GM23338 (cell line): ENCODE measurements at regions not wholly inside any gene's neighbourhood (a gene's known extent, or its start where the extent isn't known, plus 50 kb on each side); places are given as distances from the start of the nearest gene placed in this dataset.
A peak's percentile ranks its signal among the peaks of the same experiment; 100 is the strongest.

Experiments
- ATAC-seq: fragments of 200-7000 bp; cut with Tn5 transposase; 3 replicates; pipeline ENCODE4 v1.9.1; 2020
- DNase-seq: peaks from one replicate; pipeline ENCODE4 v3.0.0-alpha.2; 2015; ENCODE audit warnings: low spot score
- H2AFZ ChIP-seq: fragments of 200-600 bp; sonication (generic); 2 replicates; pipeline ENCODE4 v1.8.0; 2016; ENCODE audit warnings: antibody characterized with exemption, mild to moderate bottlenecking, moderate library complexity
- H3F3A ChIP-seq: fragments of 200-600 bp; sonication (generic); replicated peaks from 2 replicates; pipeline ENCODE4 v1.8.0; 2017; ENCODE audit warnings: antibody characterized with exemption, mixed run types, low read depth
- H3K27ac ChIP-seq: fragments of 200-600 bp; sonication (generic); 2 replicates; pipeline ENCODE4 v1.6.1; 2016; ENCODE audit warnings: low read depth
- H3K27me3 ChIP-seq: fragments of 200-600 bp; sonication (generic); 2 replicates; pipeline ENCODE4 v1.8.0; 2016; ENCODE audit warnings: mild to moderate bottlenecking, mixed run types, moderate library complexity; ENCODE audit not compliant: insufficient read depth
- H3K36me3 ChIP-seq: fragments of 200-600 bp; sonication (generic); 2 replicates; pipeline ENCODE4 v1.8.0; 2016; ENCODE audit warnings: mild to moderate bottlenecking; ENCODE audit not compliant: insufficient read depth
- H3K4me1 ChIP-seq: fragments of 200-600 bp; sonication (generic); 2 replicates; pipeline ENCODE4 v1.8.0; 2016; ENCODE audit warnings: mild to moderate bottlenecking, moderate library complexity; ENCODE audit not compliant: insufficient read depth
- H3K4me2 ChIP-seq: fragments of 200-600 bp; sonication (generic); 2 replicates; pipeline ENCODE4 v1.7.1; 2017; ENCODE audit warnings: mixed run types
- H3K4me3 ChIP-seq: fragments of 200-600 bp; sonication (generic); 2 replicates; pipeline ENCODE4 v1.6.1; 2016; ENCODE audit warnings: mixed run types
- H3K79me2 ChIP-seq: fragments of 200-600 bp; sonication (generic); replicated peaks from 2 replicates; pipeline ENCODE4 v1.8.0; 2017; ENCODE audit warnings: mild to moderate bottlenecking; ENCODE audit not compliant: insufficient read depth
- H3K9me2 ChIP-seq: fragments of 200-600 bp; sonication (generic); 2 replicates; pipeline ENCODE4 v1.8.0; 2017; ENCODE audit not compliant: insufficient read depth
- H4K20me1 ChIP-seq: fragments of 200-600 bp; sonication (generic); replicated peaks from 2 replicates; pipeline ENCODE4 v1.8.0; 2017; ENCODE audit warnings: mild to moderate bottlenecking; ENCODE audit not compliant: insufficient read depth
- H3K27ac Mint-ChIP-seq: 2 replicates; pipeline ENCODE4 v1.8.0; 2020; ENCODE audit warnings: inconsistent platforms, mild to moderate bottlenecking, moderate library complexity, mixed read lengths
- H3K27me3 Mint-ChIP-seq: 3 replicates; pipeline ENCODE4 v1.8.0; 2022; ENCODE audit warnings: low read depth, mild to moderate bottlenecking, moderate library complexity, mixed read lengths, inconsistent platforms; ENCODE audit not compliant: insufficient read depth, poor library complexity
- H3K36me3 Mint-ChIP-seq: 3 replicates; pipeline ENCODE4 v1.8.0; 2021; ENCODE audit warnings: low read depth, mild to moderate bottlenecking, inconsistent platforms, moderate library complexity, mixed read lengths
- H3K4me1 Mint-ChIP-seq: 3 replicates; pipeline ENCODE4 v1.8.0; 2020; ENCODE audit warnings: mild to moderate bottlenecking, inconsistent platforms, mixed read lengths
- H3K4me3 Mint-ChIP-seq: 3 replicates; pipeline ENCODE4 v1.8.0; 2021; ENCODE audit warnings: moderate library complexity, mild to moderate bottlenecking, inconsistent platforms, mixed read lengths
- H3K9me3 Mint-ChIP-seq: 3 replicates; pipeline ENCODE4 v1.8.0; 2020; ENCODE audit warnings: moderate library complexity, mild to moderate bottlenecking, inconsistent platforms, mixed read lengths
- EZH2 ChIP-seq: fragments of 200-600 bp; sonication (generic); IDR thresholded peaks from one replicate; pipeline ENCODE4 v1.8.0; 2017; ENCODE audit warnings: antibody characterized with exemption, mild to moderate bottlenecking, low read depth; ENCODE audit not compliant: unreplicated experiment
- JUNB ChIP-seq: IDR thresholded peaks from one replicate; pipeline ENCODE4 v1.6.1; 2016; ENCODE audit warnings: antibody characterized with exemption; ENCODE audit not compliant: unreplicated experiment
- NANOG ChIP-seq: IDR thresholded peaks from 2 replicates; pipeline ENCODE4 v1.6.1; 2016; ENCODE audit warnings: antibody characterized with exemption, borderline replicate concordance
- STAT1 ChIP-seq: IDR thresholded peaks from one replicate; pipeline ENCODE4 v1.6.1; 2016; ENCODE audit warnings: antibody characterized with exemption; ENCODE audit not compliant: unreplicated experiment
- ZNF114 ChIP-seq: fragments of 250-450 bp; sonication (Bioruptor Pico); IDR thresholded peaks from 2 replicates; pipeline ENCODE4 v1.5.0; 2020; ENCODE audit warnings: mild to moderate bottlenecking, moderate library complexity
- TF ChIP-seq, protein P1 (sequence below): IDR thresholded peaks from one replicate; pipeline ENCODE4 v1.6.1; 2018; ENCODE audit warnings: antibody characterized with exemption; ENCODE audit not compliant: unreplicated experiment
- TF ChIP-seq, protein P2 (sequence below), 2 experiments: fragments of 200-600 bp in 1 of 2; sonication (generic) in 1 of 2; conservative IDR thresholded peaks; 2 replicates each; pipeline versions ENCODE4 v1.5.1 to v1.6.1; 2016 to 2017; ENCODE audit warnings: antibody characterized with exemption in 2 of 2, low read depth in 2 of 2, mild to moderate bottlenecking in 2 of 2, moderate library complexity in 1 of 2

DNA sequence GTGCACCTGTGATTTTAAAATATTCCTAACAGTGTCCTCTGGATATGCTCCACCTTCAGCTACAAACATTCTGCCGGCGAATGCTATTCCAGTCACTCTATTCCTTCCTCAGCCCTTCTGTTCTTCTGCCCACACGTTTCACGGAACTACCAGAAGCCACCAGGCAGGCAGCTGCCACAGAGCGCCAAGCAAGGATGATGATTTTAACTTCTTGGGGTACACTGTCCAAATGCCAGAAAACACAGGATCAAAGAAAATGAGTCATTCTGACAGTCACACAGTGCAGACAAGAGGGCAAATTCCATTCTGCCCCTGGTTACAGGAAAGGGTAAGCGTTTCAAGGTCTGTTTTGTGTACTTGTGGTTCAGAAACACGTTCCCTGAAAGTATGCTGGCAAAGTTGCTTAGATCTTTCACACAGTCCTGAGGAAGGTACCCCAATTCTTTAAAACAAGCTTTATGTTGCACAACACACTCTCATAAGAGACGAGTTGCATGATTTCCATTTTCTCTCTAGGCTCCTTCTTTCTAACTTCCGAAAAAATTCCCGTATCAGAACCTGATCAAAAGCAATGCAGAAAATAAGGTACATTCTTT lies 508.3 kb upstream of the PKN2 start (continued):
- TF ChIP-seq, protein P1, sequence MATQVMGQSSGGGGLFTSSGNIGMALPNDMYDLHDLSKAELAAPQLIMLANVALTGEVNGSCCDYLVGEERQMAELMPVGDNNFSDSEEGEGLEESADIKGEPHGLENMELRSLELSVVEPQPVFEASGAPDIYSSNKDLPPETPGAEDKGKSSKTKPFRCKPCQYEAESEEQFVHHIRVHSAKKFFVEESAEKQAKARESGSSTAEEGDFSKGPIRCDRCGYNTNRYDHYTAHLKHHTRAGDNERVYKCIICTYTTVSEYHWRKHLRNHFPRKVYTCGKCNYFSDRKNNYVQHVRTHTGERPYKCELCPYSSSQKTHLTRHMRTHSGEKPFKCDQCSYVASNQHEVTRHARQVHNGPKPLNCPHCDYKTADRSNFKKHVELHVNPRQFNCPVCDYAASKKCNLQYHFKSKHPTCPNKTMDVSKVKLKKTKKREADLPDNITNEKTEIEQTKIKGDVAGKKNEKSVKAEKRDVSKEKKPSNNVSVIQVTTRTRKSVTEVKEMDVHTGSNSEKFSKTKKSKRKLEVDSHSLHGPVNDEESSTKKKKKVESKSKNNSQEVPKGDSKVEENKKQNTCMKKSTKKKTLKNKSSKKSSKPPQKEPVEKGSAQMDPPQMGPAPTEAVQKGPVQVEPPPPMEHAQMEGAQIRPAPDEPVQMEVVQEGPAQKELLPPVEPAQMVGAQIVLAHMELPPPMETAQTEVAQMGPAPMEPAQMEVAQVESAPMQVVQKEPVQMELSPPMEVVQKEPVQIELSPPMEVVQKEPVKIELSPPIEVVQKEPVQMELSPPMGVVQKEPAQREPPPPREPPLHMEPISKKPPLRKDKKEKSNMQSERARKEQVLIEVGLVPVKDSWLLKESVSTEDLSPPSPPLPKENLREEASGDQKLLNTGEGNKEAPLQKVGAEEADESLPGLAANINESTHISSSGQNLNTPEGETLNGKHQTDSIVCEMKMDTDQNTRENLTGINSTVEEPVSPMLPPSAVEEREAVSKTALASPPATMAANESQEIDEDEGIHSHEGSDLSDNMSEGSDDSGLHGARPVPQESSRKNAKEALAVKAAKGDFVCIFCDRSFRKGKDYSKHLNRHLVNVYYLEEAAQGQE = no peak
- TF ChIP-seq JUNB (no peak), EZH2 (no peak), STAT1 (no peak), ZNF114 (CRISPR knock-in tag) (no peak)

DNA sequence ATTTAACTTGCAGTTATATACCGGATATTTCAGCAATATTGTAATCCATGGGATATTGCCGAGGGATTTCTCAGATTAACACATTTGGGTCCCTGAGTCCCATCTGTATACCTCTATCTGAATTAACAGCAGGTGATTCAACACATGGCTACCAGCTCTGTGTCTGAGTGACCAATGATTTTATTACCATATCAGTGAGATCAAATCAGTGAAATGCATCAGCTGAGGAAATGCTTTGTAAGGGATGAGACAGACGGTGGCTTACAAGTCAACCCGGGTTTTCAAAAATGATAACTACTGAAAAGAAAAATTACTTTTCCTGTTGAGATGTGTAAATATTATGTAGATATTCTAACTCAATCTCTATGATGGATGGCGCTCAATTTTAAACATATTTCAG lies 504.1 kb upstream of the PKN2 start:
- Mint-ChIP-seq H3K4me3 (no peak overlapping the region), H3K36me3 (no peaks in the 10 kb centered on the region), H3K27me3 (no peaks in the 10 kb centered on the region), H3K4me1 (peaks cover 17% of the 10 kb centered on the region; the same call in 2 of the 3 replicates), H3K27ac (no peak overlapping the region), H3K9me3 (no peaks in the 10 kb centered on the region)
- ATAC-seq (no peak), DNase-seq (no peak)
- H3K27ac ChIP-seq = no peak overlapping the region
- H3K4me1 ChIP-seq = peaks cover 4% of the 10 kb centered on the region; the same call in 1 of the 2 replicates
- no peaks in the 10 kb centered on the region for H3K27me3 ChIP-seq
- H2AFZ ChIP-seq = no peak overlapping the region
- no peaks in the 10 kb centered on the region for H3K9me2 ChIP-seq
- H3K4me3 ChIP-seq = no peak overlapping the region
- H3K4me2 ChIP-seq = no peak overlapping the region
- no peaks in the 10 kb centered on the region for H3F3A ChIP-seq
- H3K36me3 ChIP-seq = no peaks in the 10 kb centered on the region
- H4K20me1 ChIP-seq = no peaks in the 10 kb centered on the region
- no peak for TF ChIP-seq JUNB
- no peak for TF ChIP-seq STAT1
- no peak for TF ChIP-seq NANOG
- H3K79me2 ChIP-seq = no peaks in the 10 kb centered on the region

DNA sequence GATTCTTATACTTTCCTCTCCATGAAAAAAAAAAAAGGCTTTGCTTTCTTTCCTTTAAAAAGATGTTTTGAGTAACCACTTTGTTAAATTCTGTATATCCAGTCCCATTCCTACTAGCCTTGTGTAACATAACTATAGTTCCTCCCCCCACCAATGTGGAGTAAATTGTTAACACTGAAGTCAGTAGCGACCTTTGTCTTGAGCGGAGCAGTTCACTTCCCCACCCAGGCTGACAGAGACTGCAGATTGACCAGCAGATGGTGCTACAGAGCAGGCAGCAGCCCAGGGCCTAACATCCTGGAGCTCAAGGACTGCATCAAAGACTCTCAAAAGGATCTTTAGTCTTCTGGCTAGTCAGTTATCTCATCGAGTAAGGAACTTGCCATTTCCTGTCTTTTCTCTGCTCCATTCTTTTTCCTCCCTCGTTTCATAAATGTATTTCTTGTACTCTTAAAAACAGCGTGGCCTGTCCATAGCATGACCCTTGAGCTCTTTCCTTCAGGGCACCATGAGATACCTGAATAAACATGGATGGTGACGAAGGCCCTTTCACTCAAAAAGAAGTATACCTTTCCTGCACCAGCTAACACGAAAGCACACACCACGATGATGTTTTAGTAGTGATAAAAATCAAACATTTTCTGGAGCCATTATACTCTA lies 503.5 kb upstream of the PKN2 start:
- no peaks in the 10 kb centered on the region for H3K4me1 ChIP-seq
- H3K79me2 ChIP-seq = no peaks in the 10 kb centered on the region
- peak; percentile 100 for ATAC-seq
- H3K9me2 ChIP-seq = no peaks in the 10 kb centered on the region
- TF ChIP-seq ZNF114 (CRISPR knock-in tag) = no peak
- no peak for TF ChIP-seq STAT1
- TF ChIP-seq, protein P2, sequence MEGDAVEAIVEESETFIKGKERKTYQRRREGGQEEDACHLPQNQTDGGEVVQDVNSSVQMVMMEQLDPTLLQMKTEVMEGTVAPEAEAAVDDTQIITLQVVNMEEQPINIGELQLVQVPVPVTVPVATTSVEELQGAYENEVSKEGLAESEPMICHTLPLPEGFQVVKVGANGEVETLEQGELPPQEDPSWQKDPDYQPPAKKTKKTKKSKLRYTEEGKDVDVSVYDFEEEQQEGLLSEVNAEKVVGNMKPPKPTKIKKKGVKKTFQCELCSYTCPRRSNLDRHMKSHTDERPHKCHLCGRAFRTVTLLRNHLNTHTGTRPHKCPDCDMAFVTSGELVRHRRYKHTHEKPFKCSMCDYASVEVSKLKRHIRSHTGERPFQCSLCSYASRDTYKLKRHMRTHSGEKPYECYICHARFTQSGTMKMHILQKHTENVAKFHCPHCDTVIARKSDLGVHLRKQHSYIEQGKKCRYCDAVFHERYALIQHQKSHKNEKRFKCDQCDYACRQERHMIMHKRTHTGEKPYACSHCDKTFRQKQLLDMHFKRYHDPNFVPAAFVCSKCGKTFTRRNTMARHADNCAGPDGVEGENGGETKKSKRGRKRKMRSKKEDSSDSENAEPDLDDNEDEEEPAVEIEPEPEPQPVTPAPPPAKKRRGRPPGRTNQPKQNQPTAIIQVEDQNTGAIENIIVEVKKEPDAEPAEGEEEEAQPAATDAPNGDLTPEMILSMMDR (conservative IDR thresholded peaks at IDR 0.05; ENCODE audit: low read depth in 2 of 2) = peak; percentile 98 to 99
- H3K36me3 Mint-ChIP-seq = no peaks in the 10 kb centered on the region
- H3K4me2 ChIP-seq = no peak overlapping the region
- no peaks in the 10 kb centered on the region for H3K27me3 ChIP-seq
- no peaks in the 10 kb centered on the region for H3K27me3 Mint-ChIP-seq
- H3K9me3 Mint-ChIP-seq = no peaks in the 10 kb centered on the region
- no peak overlapping the region for H3K4me3 ChIP-seq
- peaks cover 14% of the 10 kb centered on the region; the same call in 2 of the 3 replicates for H3K4me1 Mint-ChIP-seq
- peak; percentile 89 for DNase-seq
- H3K27ac ChIP-seq = no peak overlapping the region
- no peaks in the 10 kb centered on the region for H3K36me3 ChIP-seq
- peak overlapping the region; percentile 61; the same call in 1 of the 2 replicates for H2AFZ ChIP-seq
- no peak overlapping the region for H3K27ac Mint-ChIP-seq
- no peaks in the 10 kb centered on the region for H4K20me1 ChIP-seq
- no peaks in the 10 kb centered on the region for H3F3A ChIP-seq
- no peak overlapping the region for H3K4me3 Mint-ChIP-seq
